ENCODE measurements at regions not wholly inside any gene's neighbourhood (a gene's known extent, or its start where the extent isn't known, plus 50 kb on each side); places are given as distances from the start of the nearest gene placed in this dataset.
A peak's percentile ranks its signal among the peaks of the same experiment; 100 is the strongest.

DNA sequence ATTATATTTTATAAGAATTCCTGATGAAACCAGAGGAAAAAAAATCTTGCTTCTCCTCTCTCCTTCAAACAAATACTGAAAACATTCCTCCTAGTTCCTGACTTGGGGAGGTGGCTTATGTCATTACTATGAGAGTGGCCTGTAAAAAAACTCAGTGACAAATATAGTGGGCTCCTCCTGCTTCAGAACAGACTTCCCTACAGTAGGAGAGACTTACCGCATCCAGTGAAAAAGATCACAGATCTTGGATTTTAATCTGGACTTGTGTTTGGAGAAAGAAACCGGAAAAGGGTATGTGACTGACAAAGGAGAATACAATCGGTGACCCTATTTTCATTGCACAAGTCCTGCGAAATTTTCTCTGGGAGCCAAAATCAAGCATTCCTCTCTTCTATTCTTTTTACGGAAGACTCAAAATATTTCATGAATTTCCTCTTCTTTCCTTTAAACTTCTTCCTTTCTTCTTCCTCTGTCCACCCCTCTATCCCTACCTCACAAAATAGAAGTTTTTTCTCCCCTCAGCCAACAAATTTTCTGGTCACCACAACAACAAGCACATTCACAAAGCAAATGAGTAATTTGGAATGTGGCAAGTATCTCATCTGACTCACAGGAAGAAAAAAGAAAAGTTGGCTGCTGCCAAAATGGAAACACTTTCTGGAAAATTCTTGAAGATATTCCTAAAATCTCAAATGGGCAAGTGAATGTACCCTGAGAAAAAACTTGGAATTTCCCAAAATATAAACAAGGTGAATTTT, 185.1 kb upstream of the CDKN3 start:
- H3K4me1 ChIP-seq (ENCODE audit: insufficient read depth, low read length): peaks cover 56% of the 10 kb centered on the region
- no peaks in the 10 kb centered on the region for H3K27me3 ChIP-seq (ENCODE audit: insufficient read depth, low read length)
- peak overlapping the region; percentile 23 for H2AFZ ChIP-seq (ENCODE audit: low read length)
- H3K27ac ChIP-seq (ENCODE audit: low read depth, low read length): peak overlapping the region; percentile 94
- H3K4me2 ChIP-seq (ENCODE audit: insufficient read depth, low read length): peak overlapping the region; percentile 71
- H3K36me3 ChIP-seq (ENCODE audit: insufficient read depth, low read length): no peaks in the 10 kb centered on the region
- no peak overlapping the region for H3K4me3 ChIP-seq (ENCODE audit: insufficient read depth, low read length)
- H4K20me1 ChIP-seq (ENCODE audit: insufficient read depth, low read length): no peaks in the 10 kb centered on the region
- TF ChIP-seq, protein P1, sequence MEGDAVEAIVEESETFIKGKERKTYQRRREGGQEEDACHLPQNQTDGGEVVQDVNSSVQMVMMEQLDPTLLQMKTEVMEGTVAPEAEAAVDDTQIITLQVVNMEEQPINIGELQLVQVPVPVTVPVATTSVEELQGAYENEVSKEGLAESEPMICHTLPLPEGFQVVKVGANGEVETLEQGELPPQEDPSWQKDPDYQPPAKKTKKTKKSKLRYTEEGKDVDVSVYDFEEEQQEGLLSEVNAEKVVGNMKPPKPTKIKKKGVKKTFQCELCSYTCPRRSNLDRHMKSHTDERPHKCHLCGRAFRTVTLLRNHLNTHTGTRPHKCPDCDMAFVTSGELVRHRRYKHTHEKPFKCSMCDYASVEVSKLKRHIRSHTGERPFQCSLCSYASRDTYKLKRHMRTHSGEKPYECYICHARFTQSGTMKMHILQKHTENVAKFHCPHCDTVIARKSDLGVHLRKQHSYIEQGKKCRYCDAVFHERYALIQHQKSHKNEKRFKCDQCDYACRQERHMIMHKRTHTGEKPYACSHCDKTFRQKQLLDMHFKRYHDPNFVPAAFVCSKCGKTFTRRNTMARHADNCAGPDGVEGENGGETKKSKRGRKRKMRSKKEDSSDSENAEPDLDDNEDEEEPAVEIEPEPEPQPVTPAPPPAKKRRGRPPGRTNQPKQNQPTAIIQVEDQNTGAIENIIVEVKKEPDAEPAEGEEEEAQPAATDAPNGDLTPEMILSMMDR (IDR thresholded peaks at IDR 0.05; ENCODE audit: extremely low read depth, low read depth, low read length): no peak
- H3K9me3 ChIP-seq (ENCODE audit: low read depth, low read length): no peaks in the 10 kb centered on the region
- peak; percentile 75 for DNase-seq (ENCODE audit: insufficient read length, low spot score, missing footprints)
- H3K79me2 ChIP-seq (ENCODE audit: insufficient read depth, low read length): no peaks in the 10 kb centered on the region

- no peak overlapping the region for H3K4me2 ChIP-seq (ENCODE audit: insufficient read depth, low read length)
- DNase-seq (ENCODE audit: insufficient read length, low spot score, missing footprints): no peak
- H3K27ac ChIP-seq (ENCODE audit: low read depth, low read length): no peak overlapping the region
- H3K9me3 ChIP-seq (ENCODE audit: low read depth, low read length): no peaks in the 10 kb centered on the region
- no peak overlapping the region for H2AFZ ChIP-seq (ENCODE audit: low read length)
- no peaks in the 10 kb centered on the region for H3K79me2 ChIP-seq (ENCODE audit: insufficient read depth, low read length)
- H3K27me3 ChIP-seq (ENCODE audit: insufficient read depth, low read length): no peaks in the 10 kb centered on the region
- H3K4me1 ChIP-seq (ENCODE audit: insufficient read depth, low read length): peaks cover 38% of the 10 kb centered on the region
- H3K4me3 ChIP-seq (ENCODE audit: insufficient read depth, low read length): no peak overlapping the region
- H4K20me1 ChIP-seq (ENCODE audit: insufficient read depth, low read length): no peaks in the 10 kb centered on the region
- TF ChIP-seq, protein P1 (IDR thresholded peaks at IDR 0.05; ENCODE audit: extremely low read depth, low read depth, low read length): no peak
- no peaks in the 10 kb centered on the region for H3K36me3 ChIP-seq (ENCODE audit: insufficient read depth, low read length)
Observed at GRCh38 chr14:54213536-54213935, 183.3 kb upstream of the CDKN3 start.

DNA sequence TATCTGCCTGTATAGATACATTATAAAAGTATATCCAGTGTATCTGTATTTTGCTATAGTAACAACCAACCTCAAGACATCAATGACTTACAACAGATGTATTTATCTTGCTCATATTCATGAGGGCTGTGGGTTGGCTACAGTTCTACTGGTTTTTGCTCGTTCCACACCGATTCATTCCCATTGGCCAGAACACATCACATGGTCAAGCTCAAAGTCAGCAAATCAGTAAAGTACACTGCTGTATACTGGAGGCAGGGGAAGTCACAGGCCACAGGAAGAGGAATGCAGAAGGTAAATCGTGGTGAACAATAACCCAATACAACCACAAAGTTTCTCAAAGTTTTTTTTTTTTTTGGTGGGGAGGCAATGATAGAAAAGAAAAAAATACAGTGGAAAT, 180.0 kb upstream of the CDKN3 start:
- Histone ChIP-seq H2AFZ (ENCODE audit: low read length) (no peak overlapping the region), H3K4me2 (ENCODE audit: insufficient read depth, low read length) (no peak overlapping the region), H3K4me3 (ENCODE audit: insufficient read depth, low read length) (no peak overlapping the region), H3K36me3 (ENCODE audit: insufficient read depth, low read length) (no peaks in the 10 kb centered on the region), H4K20me1 (ENCODE audit: insufficient read depth, low read length) (no peaks in the 10 kb centered on the region), H3K79me2 (ENCODE audit: insufficient read depth, low read length) (no peaks in the 10 kb centered on the region), H3K27ac (ENCODE audit: low read depth, low read length) (no peak overlapping the region), H3K4me1 (ENCODE audit: insufficient read depth, low read length) (peaks cover 11% of the 10 kb centered on the region), H3K27me3 (ENCODE audit: insufficient read depth, low read length) (peaks cover 10% of the 10 kb centered on the region), H3K9me3 (ENCODE audit: low read depth, low read length) (no peaks in the 10 kb centered on the region)
- TF ChIP-seq, protein P1 (IDR thresholded peaks at IDR 0.05; ENCODE audit: extremely low read depth, low read depth, low read length): no peak
- DNase-seq (ENCODE audit: insufficient read length, low spot score, missing footprints): no peak

DNA sequence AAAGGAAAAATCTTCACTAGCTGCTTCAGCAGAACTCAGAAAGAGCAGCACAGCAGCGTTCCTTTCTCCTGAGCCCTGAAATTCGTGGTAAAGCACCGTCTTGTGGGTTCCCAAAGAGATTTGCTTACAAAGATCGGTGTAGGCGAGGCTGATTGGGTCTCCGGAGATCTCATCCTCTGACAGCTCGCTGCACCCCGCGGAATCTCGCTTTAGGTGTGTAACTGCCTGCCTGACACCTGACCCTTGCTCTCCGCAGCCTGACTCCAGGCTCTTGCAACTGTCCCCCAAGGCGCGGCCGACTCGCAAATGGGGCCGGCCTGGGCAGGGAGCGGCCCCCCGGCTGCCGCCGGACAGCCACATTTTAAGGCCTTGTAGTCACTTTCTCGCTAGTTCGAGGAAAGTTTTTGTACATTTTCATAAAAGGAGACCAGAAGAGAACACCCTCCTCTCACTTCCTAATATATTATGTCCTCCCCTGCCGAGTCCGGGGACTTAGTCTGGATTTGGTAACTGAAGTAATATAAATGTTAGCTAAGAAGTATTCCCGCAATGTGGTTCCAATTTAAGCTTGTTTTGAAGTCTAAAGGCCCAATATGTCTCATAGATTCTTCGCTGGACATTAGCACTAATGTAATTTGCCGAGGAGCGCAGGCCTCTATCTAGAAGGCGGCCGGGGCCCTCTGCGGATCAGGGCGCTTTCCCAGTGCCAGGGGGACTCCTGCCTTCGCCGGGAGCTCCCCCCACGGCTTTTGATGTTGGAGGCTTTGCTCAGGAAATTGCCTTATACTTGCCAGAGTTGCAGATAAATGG, 177.3 kb upstream of the CDKN3 start:
- peak; percentile 36 for DNase-seq (ENCODE audit: insufficient read length, low spot score, missing footprints)
- peak overlapping the region; percentile 83 for H3K4me2 ChIP-seq (ENCODE audit: insufficient read depth, low read length)
- H3K4me3 ChIP-seq (ENCODE audit: insufficient read depth, low read length): peak overlapping the region; percentile 68

More for the DNA sequence above, 177.3 kb upstream of the CDKN3 start:
- Histone ChIP-seq H3K27ac (ENCODE audit: low read depth, low read length) (no peak overlapping the region), H4K20me1 (ENCODE audit: insufficient read depth, low read length) (no peaks in the 10 kb centered on the region), H3K36me3 (ENCODE audit: insufficient read depth, low read length) (no peaks in the 10 kb centered on the region), H3K79me2 (ENCODE audit: insufficient read depth, low read length) (no peaks in the 10 kb centered on the region), H3K4me1 (ENCODE audit: insufficient read depth, low read length) (peaks cover 5% of the 10 kb centered on the region), H3K27me3 (ENCODE audit: insufficient read depth, low read length) (peaks cover 10% of the 10 kb centered on the region), H2AFZ (ENCODE audit: low read length) (peak overlapping the region; percentile 93), H3K9me3 (ENCODE audit: low read depth, low read length) (no peaks in the 10 kb centered on the region)
- TF ChIP-seq, protein P1 (IDR thresholded peaks at IDR 0.05; ENCODE audit: extremely low read depth, low read depth, low read length): no peak
